PC-9 (cell line): ENCODE measurements at regions not wholly inside any gene's neighbourhood (a gene's known extent, or its start where the extent isn't known, plus 50 kb on each side); places are given as distances from the start of the nearest gene placed in this dataset.

Experiments
- BruUV-seq: library from RNA; stranded (reverse); fragments of 400-500 nt; replicated peaks from 2 replicates; lab custom pipeline; 2021; lab: Mats Ljungman, UMichigan
- CTCF ChIA-PET: fragments of 300-600 bp; sonication (Branson Sonifier 250); formaldehyde crosslinking; loops from one replicate; lab custom pipeline; 2022; ENCODE audit warnings: antibody characterized with exemption; lab: Charles Lee
- POLR2A ChIA-PET: fragments of 300-600 bp; sonication (Branson Sonifier 250); formaldehyde crosslinking; loops from one replicate; lab custom pipeline; 2022; ENCODE audit warnings: antibody characterized with exemption; ENCODE audit not compliant: unreplicated experiment; lab: Charles Lee
- DNase-seq, 2 experiments: peaks; one replicate each; pipeline versions ENCODE4 v3.0.0 to v3.0.0-alpha.2; 2015 to 2022; ENCODE audit warnings: mixed read lengths in 1 of 2
- H2AFZ ChIP-seq: fragments of 200-600 bp; sonication (generic); 2 replicates; pipeline ENCODE4 v1.8.1; 2017; ENCODE audit warnings: antibody characterized with exemption
- H3F3A ChIP-seq: fragments of 200-600 bp; sonication (generic); 2 replicates; pipeline ENCODE4 v1.8.1; 2017; ENCODE audit warnings: antibody characterized with exemption, mild to moderate bottlenecking, low read depth; ENCODE audit not compliant: insufficient read depth
- H3K27ac ChIP-seq: fragments of 200-600 bp; sonication (generic); 2 replicates; pipeline ENCODE4 v1.6.1; 2016; ENCODE audit warnings: mixed run types
- H3K27me3 ChIP-seq: fragments of 200-600 bp; sonication (generic); 2 replicates; pipeline ENCODE4 v1.6.1; 2016; ENCODE audit warnings: low read depth, mixed run types; ENCODE audit not compliant: insufficient read depth
- H3K36me3 ChIP-seq: fragments of 200-600 bp; sonication (generic); 2 replicates; pipeline ENCODE4 v1.6.1; 2016; ENCODE audit warnings: low read depth, mixed run types
- H3K4me1 ChIP-seq: fragments of 200-600 bp; sonication (generic); replicated peaks from 2 replicates; pipeline ENCODE4 v1.6.1; 2016; ENCODE audit warnings: mixed run types; ENCODE audit not compliant: insufficient read depth
- H3K4me2 ChIP-seq: fragments of 200-600 bp; sonication (generic); 2 replicates; pipeline ENCODE4 v1.6.1; 2017; ENCODE audit warnings: mixed run types
- H3K4me3 ChIP-seq: fragments of 200-600 bp; sonication (generic); 2 replicates; pipeline ENCODE4 v1.6.1; 2016; ENCODE audit warnings: mixed run types
- H3K79me2 ChIP-seq: fragments of 200-600 bp; sonication (generic); 2 replicates; pipeline ENCODE4 v1.6.1; 2017; ENCODE audit warnings: low read depth, mixed run types
- H3K9me2 ChIP-seq: fragments of 200-600 bp; sonication (generic); 2 replicates; pipeline ENCODE4 v1.8.1; 2017; ENCODE audit warnings: mild to moderate bottlenecking; ENCODE audit not compliant: insufficient read depth
- H3K9me3 ChIP-seq: fragments of 200-600 bp; sonication (generic); 2 replicates; pipeline ENCODE4 v1.8.1; 2016; ENCODE audit warnings: low read depth; ENCODE audit not compliant: insufficient read depth
- H4K20me1 ChIP-seq: fragments of 200-600 bp; sonication (generic); 2 replicates; pipeline ENCODE4 v1.8.1; 2017; ENCODE audit not compliant: insufficient read depth
- CTCF ChIP-seq: fragments of 200-600 bp; sonication (generic); conservative IDR thresholded peaks from 2 replicates; pipeline ENCODE4 v1.6.1; 2017; ENCODE audit warnings: mixed run types, antibody characterized with exemption, mild to moderate bottlenecking, moderate library complexity
- EZH2 ChIP-seq: fragments of 200-600 bp; sonication (generic); IDR thresholded peaks from 2 replicates; pipeline ENCODE4 v1.8.0; 2017; ENCODE audit warnings: antibody characterized with exemption, low read depth
- intact Hi-C: fragments of 100-400 bp; cut with micrococcal nuclease; formaldehyde crosslinking; loops from one replicate; pipeline ENCODE4 v1.10.0; 2022; ENCODE audit not compliant: unreplicated experiment

DNA sequence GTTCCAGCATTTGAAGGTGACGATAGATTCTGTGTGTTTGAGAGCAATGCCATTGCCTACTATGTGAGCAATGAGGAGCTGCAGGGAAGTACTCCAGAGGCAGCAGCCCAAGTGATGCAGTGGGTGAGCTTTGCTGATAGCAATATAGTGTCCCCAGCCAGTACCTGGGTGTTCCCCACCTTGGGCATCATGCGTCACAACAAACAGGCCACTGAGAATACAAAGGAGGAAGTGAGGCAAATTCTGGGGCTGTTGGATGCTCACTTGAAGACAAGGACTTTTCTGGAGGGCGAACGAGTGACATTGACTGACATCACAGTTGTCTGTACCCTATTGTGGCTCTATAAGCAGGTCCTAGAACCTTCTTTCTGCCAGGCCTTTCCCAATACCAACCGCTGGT, 142.0 kb downstream of the PLS3 start:
- Histone ChIP-seq H3K9me2 (no peaks in the 10 kb centered on the region; the same call in 1 of the 2 replicates), H3K9me3 (no peaks in the 10 kb centered on the region), H3F3A (no peaks in the 10 kb centered on the region), H3K27me3 (no peaks in the 10 kb centered on the region), H2AFZ (no peak overlapping the region), H3K36me3 (no peaks in the 10 kb centered on the region), H3K27ac (no peak overlapping the region), H4K20me1 (no peaks in the 10 kb centered on the region), H3K4me2 (no peak overlapping the region), H3K4me3 (no peak overlapping the region), H3K79me2 (no peaks in the 10 kb centered on the region), H3K4me1 (no peaks in the 10 kb centered on the region)
- no peak for DNase-seq
- ChIA-PET CTCF (no interaction called here), POLR2A (no interaction called here)
- intact Hi-C loops, result no loop called here
- BruUV-seq, result no TSS peak
- no peak for TF ChIP-seq CTCF
- no peak for TF ChIP-seq EZH2

DNA sequence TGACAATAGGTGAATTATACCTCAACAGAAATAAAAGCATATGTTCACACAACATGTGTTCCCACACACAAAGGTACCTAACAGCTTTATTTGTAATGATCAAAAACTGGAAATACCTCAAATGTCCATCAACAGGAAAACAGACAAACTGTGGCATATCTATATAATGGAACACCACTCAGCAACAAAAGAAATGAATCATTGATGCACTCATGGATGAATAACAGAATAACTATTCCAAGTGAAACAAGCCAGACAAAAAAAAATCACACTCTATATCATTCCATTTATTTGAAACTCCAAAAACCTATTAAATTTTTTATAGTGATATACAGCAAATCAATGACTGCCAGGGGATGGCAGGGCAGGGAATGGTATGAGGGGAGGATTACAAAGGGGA, 148.1 kb downstream of the PLS3 start:
- intact Hi-C loops, result no loop called here
- H3K4me2 ChIP-seq, result no peak overlapping the region
- no peak overlapping the region for H2AFZ ChIP-seq
- peaks cover 17% of the 10 kb centered on the region for H3K4me1 ChIP-seq
- CTCF ChIA-PET, result no interaction called here
- H3K9me2 ChIP-seq, result no peaks in the 10 kb centered on the region; the same call in 1 of the 2 replicates
- H3K36me3 ChIP-seq, result no peaks in the 10 kb centered on the region
- no peaks in the 10 kb centered on the region for H4K20me1 ChIP-seq
- no peaks in the 10 kb centered on the region for H3K9me3 ChIP-seq
- no peak for DNase-seq
- BruUV-seq, result no TSS peak
- H3K4me3 ChIP-seq, result no peak overlapping the region
- no peaks in the 10 kb centered on the region for H3K79me2 ChIP-seq
- peaks cover 5% of the 10 kb centered on the region; the same call in 1 of the 2 replicates for H3F3A ChIP-seq
- POLR2A ChIA-PET, result no interaction called here
- no peaks in the 10 kb centered on the region for H3K27me3 ChIP-seq
- no peak overlapping the region for H3K27ac ChIP-seq
- no peak for TF ChIP-seq CTCF
- TF ChIP-seq EZH2, result no peak

DNA sequence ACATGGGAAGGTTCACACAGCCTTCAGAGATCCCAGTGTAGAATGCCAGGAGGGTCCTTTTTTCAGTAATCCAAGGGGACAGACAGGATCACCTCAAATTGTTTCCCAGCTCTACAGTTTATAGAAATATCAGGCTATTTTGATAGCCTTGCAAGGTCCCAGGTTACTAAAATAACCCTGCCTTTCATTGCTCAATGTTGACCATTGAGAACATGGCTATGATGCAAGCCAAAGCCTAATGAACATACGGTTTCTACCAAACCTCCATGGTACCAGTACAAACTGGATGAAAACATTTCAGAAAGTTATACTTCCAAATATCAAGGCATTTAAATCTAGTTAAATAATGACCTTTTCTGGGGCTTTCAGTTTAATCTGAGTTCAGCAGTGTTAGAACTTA, 151.5 kb downstream of the PLS3 start:
- intact Hi-C loops, result no loop called here
- Histone ChIP-seq H3K79me2 (no peaks in the 10 kb centered on the region), H3K27me3 (no peaks in the 10 kb centered on the region), H3K9me3 (no peaks in the 10 kb centered on the region), H3K9me2 (no peaks in the 10 kb centered on the region), H3K4me3 (no peak overlapping the region), H3K4me2 (no peak overlapping the region), H4K20me1 (no peaks in the 10 kb centered on the region), H3K36me3 (no peaks in the 10 kb centered on the region), H3F3A (peaks cover 10% of the 10 kb centered on the region; the same call in 1 of the 2 replicates), H2AFZ (no peak overlapping the region), H3K27ac (no peak overlapping the region), H3K4me1 (peaks cover 21% of the 10 kb centered on the region)
- no TSS peak for BruUV-seq
- ChIA-PET POLR2A (no interaction called here), CTCF (no interaction called here)
- no peak for DNase-seq
- TF ChIP-seq CTCF (no peak), EZH2 (no peak)
